Mucosa of descending colon (tissue), 3 donors: ENCODE measurements at regions not wholly inside any gene's neighbourhood (a gene's known extent, or its start where the extent isn't known, plus 50 kb on each side); places are given as distances from the start of the nearest gene placed in this dataset.

Experiments
- ATAC-seq: fragments of 200-7000 bp; cut with Tn5 transposase; one replicate; pipeline ENCODE4 v1.9.1; 2020; ENCODE audit warnings: mild to moderate bottlenecking, moderate library complexity
- DNase-seq, 3 donors: peaks; one replicate each; pipeline ENCODE4 v3.0.0-alpha.2; 2020
- H3K36me3 ChIP-seq: fragments of 200-600 bp; one replicate; pipeline ENCODE4 v1.8.0; 2021; ENCODE audit warnings: low read depth, mild to moderate bottlenecking
- H3K4me1 ChIP-seq: fragments of 200-600 bp; one replicate; pipeline ENCODE4 v1.8.0; 2021; ENCODE audit warnings: low read depth, mild to moderate bottlenecking
- H3K4me3 ChIP-seq: fragments of 200-600 bp; one replicate; pipeline ENCODE4 v1.8.0; 2021; ENCODE audit warnings: mild to moderate bottlenecking
- H3K9me3 ChIP-seq: fragments of 200-600 bp; one replicate; pipeline ENCODE4 v1.8.0; 2021; ENCODE audit warnings: mild to moderate bottlenecking
- intact Hi-C, 2 donors: fragments of 100-400 bp; cut with DNase I in 1 of 2; cut with micrococcal nuclease in 1 of 2; formaldehyde crosslinking; loops; one replicate each; pipeline versions ENCODE4 v1.11.0 to v1.11.1; 2022; cut with DNase I, micrococcal nuclease
- TF ChIP-seq, protein P1 (sequence below): fragments of 200-600 bp; IDR thresholded peaks from one replicate; pipeline ENCODE4 v1.8.0; 2022; ENCODE audit warnings: antibody characterized with exemption, mild to moderate bottlenecking
- donor health status: DM: no; HTN: no; CAD: no; lungs with moderate emphysema.
- donor health status: DM: no; HTN: no; CAD: no.
- donor health status: DM: no; HTN: yes; CAD: no.

GRCh38 chr6:74805916-74806696, 399.7 kb downstream of the COL12A1 start:
- intact Hi-C loops = no loop called here
- Histone ChIP-seq H3K4me1 (no peaks in the 10 kb centered on the region), H3K9me3 (no peaks in the 10 kb centered on the region), H3K4me3 (no peak overlapping the region), H3K36me3 (no peaks in the 10 kb centered on the region)
- TF ChIP-seq, protein P1, sequence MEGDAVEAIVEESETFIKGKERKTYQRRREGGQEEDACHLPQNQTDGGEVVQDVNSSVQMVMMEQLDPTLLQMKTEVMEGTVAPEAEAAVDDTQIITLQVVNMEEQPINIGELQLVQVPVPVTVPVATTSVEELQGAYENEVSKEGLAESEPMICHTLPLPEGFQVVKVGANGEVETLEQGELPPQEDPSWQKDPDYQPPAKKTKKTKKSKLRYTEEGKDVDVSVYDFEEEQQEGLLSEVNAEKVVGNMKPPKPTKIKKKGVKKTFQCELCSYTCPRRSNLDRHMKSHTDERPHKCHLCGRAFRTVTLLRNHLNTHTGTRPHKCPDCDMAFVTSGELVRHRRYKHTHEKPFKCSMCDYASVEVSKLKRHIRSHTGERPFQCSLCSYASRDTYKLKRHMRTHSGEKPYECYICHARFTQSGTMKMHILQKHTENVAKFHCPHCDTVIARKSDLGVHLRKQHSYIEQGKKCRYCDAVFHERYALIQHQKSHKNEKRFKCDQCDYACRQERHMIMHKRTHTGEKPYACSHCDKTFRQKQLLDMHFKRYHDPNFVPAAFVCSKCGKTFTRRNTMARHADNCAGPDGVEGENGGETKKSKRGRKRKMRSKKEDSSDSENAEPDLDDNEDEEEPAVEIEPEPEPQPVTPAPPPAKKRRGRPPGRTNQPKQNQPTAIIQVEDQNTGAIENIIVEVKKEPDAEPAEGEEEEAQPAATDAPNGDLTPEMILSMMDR = no peak
- ATAC-seq (no peak), DNase-seq (no peak)

DNA sequence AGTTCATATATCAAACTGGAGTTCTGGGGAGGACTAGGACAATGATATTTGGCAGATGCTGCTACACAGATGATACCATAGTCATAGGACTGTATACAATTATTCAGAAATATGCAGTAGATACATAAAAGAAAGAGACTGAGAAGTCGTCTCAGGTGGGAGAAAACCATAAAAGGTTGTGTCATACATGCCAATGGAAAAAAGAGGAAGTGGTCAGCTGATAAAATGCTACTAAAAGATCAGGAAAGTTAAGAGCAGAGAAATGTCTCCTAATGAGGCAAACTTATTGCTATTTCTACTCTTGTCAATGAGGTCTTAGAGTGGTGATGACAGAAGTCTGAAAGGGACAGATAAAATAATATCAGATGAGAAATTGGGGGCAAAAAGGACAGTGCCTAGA, 407.6 kb downstream of the COL12A1 start:
- no peaks in the 10 kb centered on the region for H3K36me3 ChIP-seq
- intact Hi-C loops = no loop called here
- no peaks in the 10 kb centered on the region for H3K9me3 ChIP-seq
- no peaks in the 10 kb centered on the region for H3K4me1 ChIP-seq
- DNase-seq (no peak), ATAC-seq (no peak)
- TF ChIP-seq, protein P1 = no peak
- no peak overlapping the region for H3K4me3 ChIP-seq

- ATAC-seq (no peak), DNase-seq (no peak)
- H3K4me3 ChIP-seq = no peak overlapping the region
- no peaks in the 10 kb centered on the region for H3K9me3 ChIP-seq
- H3K36me3 ChIP-seq = no peaks in the 10 kb centered on the region
- no peaks in the 10 kb centered on the region for H3K4me1 ChIP-seq
- intact Hi-C loops = no loop called here
- TF ChIP-seq, protein P1 = no peak
Measured at GRCh38 chr6:74785236-74785635, 420.6 kb downstream of the COL12A1 start.

DNA sequence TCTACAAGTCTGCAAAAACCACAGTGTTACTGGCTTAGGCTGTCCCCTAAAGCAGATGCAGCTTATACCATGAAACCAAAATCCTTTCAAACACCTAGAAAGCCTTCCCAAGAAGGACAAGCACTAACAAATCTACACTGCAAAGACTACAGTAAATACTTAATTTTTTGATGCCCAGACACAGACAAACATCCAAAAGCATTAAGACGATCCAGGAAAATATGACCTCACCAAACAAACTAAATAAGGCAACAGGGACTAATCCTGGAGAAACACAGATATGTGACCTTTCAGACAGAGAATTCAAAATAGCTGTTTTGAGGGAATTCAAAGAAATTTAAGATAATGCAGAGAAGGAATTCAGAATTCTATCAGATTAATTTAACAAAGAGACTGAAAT, 423.5 kb downstream of the COL12A1 start:
- Histone ChIP-seq H3K4me1 (no peaks in the 10 kb centered on the region), H3K9me3 (no peaks in the 10 kb centered on the region), H3K36me3 (no peaks in the 10 kb centered on the region), H3K4me3 (no peak overlapping the region)
- no peak for DNase-seq
- intact Hi-C loops = no loop called here
- ATAC-seq = no peak
- TF ChIP-seq, protein P1 = no peak

DNA sequence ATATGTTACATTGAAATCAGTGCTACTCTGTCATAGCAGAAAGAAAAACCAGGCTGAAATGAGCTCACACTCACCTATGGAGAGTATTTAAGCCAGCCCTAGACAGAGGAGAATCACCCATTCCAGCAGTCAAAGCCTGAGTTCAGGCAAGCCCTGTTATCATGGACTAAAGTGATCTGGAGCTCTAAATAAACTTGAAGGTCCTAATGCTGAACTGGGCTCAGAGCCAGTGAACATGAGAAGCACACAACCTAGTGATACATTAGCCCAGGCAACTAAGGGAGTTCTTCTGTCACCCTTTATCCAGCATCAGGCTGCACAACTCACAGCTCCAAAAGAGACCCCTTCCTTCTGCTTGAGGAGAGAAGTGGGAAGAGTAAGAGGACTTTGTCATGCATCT, 425.0 kb downstream of the COL12A1 start:
- intact Hi-C loops = no loop called here
- Histone ChIP-seq H3K36me3 (no peaks in the 10 kb centered on the region), H3K4me1 (no peaks in the 10 kb centered on the region), H3K9me3 (no peaks in the 10 kb centered on the region), H3K4me3 (no peak overlapping the region)
- DNase-seq (no peak), ATAC-seq (no peak)
- TF ChIP-seq, protein P1 = no peak

DNA sequence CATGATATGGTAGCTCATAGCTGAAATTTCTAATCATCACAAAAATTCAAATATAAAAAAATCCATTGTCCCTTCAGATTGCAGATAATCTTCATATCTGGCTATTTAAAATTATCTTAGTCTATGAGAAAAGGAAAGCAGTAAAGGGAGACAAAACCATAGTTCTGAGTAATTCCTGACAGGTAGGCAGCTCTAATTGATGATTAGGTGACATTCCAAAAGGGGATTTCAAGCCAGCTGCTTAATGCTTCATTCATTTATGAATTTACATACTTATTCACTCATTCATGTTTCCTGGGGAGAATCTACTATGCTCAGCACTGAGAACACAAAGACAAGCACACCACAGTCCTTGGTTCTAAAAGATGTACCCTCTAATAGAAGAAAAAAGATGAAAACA, 437.1 kb downstream of the COL12A1 start:
- intact Hi-C loops = no loop called here
- no peaks in the 10 kb centered on the region for H3K9me3 ChIP-seq
- DNase-seq (no peak), ATAC-seq (no peak)
- TF ChIP-seq, protein P1 = no peak
- no peak overlapping the region for H3K4me3 ChIP-seq
- no peaks in the 10 kb centered on the region for H3K36me3 ChIP-seq
- no peaks in the 10 kb centered on the region for H3K4me1 ChIP-seq
